GM18498 (cell line): ENCODE measurements at regions not wholly inside any gene's neighbourhood (a gene's known extent, or its start where the extent isn't known, plus 50 kb on each side); places are given as distances from the start of the nearest gene placed in this dataset.
"Not testable (repeated sequence)": the region's sequence is repeated elsewhere in the genome, so short reads cannot be mapped to it uniquely, and the experiment has no call there.

Experiments
- ATAC-seq: cut with Tn5 transposase; IDR thresholded peaks from one replicate; pipeline ENCODE4 v1.9.1; 2021; ENCODE audit warnings: mild to moderate bottlenecking, moderate library complexity; ENCODE audit not compliant: unreplicated experiment

DNA sequence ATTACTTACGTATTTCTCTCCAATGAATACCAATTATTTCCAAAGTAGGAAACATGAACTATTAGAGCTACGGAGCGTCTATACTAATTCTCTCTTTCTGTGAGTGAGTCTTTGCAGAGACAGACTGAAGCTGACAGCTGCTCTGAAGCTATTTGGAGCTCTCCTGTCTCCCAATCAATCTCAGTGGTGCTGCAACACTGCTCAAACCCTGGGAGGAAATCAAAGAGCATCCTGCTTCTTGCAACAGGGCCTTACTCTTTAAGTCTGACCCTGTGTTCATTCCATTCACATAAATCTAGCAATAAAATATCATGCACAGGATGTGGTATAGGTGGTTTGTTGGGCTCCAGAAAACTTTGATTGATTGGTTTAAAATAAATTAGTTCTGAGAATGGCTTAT, 685.7 kb upstream of the IGFBP3 start:
- no peak for ATAC-seq

GRCh38 chr7:46604241-46604661, 683.2 kb upstream of the IGFBP3 start:
- no peak for ATAC-seq

DNA sequence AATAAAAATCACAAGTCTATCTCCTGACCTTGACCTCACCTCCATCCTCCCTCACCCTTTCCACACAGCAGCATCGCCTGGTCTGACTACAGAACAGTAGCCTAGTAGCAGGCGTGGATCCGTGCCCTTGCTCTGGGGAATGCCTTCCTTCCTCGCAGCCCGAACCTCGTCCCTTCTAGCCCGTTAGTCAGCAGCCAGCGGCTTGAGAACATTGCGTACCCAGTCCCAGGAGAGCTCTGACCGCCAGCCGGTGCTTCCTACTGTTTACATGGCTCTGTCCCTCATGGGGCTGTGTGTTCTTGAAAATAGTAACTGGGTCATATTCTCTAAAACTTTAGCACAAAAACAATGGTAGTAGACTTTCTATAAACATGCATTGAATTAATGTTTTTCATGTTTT, 682.7 kb upstream of the IGFBP3 start:
- no peak for ATAC-seq

DNA sequence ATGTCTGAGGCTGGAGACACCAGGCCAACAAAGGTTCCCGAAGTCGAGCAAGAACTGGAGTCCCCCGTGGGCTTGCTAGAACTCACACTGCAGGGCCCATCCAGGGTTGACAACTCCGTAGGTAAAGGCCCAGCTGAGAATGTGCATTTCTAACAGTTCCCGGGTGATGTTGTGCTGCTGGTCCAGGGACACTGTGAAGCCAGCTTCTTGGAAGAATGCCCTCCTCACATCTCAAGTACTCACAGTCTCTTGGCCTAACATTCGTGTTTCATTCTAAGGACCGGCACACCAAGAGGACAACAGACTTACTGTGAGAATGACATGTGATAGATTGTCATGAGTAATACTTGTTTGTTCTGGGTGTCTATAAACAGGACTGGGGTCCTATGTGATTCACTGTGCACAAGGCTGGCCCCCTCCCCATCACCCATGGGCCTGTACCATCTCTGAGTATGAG, 682.3 kb upstream of the IGFBP3 start:
- no peak for ATAC-seq

- ATAC-seq: no peak
Measured at GRCh38 chr7:46600340-46600739, 679.3 kb upstream of the IGFBP3 start.

DNA sequence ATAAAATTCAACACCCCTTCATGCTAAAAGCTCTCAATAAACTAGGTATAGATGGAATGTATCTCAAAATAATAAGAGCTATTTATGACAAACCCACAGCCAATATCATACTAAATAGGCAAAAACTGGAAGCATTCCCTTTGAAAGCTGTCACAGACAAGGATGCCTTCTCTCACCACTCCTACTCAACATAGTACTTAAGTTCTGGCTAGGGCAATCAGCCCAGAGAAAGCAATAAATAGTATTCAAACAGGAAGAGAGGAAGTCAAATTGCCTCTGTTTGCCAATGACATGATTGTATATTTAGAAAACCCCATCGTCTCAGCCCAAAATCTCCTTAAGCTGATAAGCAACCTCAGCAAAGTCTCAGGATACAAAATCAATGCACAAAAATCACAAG, 673.8 kb upstream of the IGFBP3 start:
- ATAC-seq: not testable (repeated sequence)

DNA sequence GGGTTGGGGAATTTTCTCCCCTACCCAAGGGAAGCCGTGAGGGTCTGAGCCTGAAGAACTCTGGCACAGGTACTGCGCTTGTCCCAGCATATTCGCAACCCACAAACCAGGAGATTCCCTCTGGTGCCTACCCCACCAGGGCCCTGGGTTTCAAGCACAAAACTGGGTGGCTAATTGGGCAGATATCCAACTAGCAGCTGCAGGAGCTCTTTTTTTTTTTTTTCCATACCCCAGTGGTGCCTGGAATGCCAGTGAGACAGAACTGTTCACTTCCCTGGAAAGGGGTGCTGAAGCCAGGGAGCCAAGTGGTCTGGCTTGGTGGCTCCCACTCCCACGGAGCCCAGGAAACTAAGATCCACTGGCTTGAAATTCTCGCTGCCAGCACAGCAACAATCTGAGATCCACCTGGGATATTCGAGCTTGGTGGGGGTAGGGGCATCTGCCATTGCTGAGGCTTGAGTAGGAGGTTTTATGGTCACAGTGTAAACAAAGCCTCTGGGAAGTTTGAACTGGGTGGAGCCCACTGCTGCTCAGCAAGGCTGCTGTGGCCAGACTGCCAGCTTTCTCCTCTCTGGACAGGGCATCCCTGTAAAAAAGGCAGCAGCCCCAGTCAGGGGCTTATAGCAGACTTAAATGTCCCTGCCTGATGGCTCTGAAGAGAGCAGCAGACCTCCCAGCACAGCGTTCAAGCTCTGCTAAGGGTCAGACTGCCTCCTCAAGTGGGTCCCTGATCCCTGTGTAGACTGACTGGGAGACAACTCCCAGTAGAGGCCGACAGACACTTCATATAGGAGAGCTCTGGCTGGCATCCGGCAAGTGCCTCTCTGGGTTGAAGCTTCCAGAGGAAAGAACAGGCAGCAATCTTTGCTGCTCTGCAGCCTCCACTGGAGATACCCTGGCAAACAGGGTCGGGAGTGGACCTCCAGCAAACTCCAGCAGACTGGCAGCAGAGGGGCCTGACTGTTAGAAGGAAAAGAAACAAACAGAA, 670.1 kb upstream of the IGFBP3 start:
- ATAC-seq: not testable (repeated sequence)

- ATAC-seq: no peak
Measured at GRCh38 chr7:46589286-46589685, 668.2 kb upstream of the IGFBP3 start.

DNA sequence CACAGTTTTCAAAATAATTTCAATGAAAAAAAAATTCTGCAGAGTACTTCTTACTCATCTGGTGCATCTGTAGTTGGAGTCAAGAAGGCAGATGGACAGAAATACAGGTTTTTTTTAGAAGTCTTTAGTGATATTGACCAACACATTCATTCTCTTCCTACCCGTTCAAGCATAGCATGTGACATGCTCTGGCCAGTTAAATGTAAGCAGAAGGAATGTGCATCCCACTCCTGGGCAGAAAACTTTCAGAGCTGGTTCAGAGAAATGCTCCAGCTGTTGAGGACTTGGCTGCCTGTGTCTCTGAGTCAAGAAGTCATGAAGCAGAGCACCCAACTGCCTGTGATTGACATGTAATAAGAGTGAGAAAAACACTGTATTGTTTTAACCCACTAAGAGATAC, 665.3 kb upstream of the IGFBP3 start:
- no peak for ATAC-seq

DNA sequence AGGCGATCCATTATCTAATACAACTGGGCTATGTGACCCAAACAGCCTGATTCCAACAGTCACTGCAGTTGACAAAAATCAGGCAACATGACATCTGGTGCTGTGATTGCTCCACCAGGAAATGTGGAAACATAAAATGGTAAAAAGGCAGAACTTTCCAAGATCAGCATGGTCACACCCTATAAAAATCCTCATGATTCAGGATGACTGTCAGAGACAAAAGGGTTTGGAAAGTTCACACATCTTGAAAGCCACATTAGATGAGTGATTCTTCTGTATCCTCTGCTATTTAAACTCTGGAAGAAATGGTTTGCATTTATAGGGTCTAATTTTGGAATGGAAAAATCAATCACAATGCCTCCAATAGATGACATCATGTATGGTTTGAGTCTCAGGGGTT, 662.6 kb upstream of the IGFBP3 start:
- no peak for ATAC-seq

DNA sequence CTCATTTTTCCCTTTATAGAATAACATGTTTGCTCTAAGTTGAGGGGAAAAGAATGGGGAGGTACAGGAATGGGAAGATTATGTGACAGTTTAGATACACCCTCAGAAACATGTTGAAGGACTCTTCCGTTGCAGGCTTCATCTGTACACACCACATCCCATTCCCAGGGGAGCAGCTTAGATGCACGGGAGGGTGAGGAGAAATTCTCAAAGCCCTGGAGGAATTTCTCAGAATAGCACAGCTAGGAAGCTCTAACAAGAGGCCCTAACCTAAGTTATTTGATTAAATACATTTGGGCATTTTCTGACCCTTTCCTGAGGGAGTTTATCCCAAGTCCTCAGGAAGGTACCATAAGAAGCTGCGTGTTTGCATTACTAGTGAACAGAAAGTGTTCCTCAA, 660.2 kb upstream of the IGFBP3 start:
- no peak for ATAC-seq

DNA sequence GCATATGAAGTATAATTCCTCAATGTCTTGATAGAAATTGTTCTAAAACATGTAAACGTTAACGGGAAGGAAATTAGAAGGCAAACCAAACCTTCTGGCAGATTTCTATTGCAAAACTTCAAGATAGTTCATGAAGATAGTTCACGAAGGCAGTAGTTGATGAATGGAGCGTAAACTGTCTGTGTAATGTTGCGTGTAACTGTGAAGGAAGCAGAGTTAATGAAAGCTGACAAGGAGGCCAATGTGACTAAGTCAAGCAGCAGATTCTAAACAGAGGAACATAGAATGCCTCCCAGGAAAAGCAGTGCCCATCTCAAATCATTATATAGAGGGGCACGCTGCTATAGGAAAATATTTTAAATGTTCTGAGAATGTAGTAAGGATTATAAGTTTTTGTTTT, 659.7 kb upstream of the IGFBP3 start:
- ATAC-seq: no peak

GRCh38 chr7:46577394-46577793, 656.3 kb upstream of the IGFBP3 start:
- ATAC-seq: no peak

DNA sequence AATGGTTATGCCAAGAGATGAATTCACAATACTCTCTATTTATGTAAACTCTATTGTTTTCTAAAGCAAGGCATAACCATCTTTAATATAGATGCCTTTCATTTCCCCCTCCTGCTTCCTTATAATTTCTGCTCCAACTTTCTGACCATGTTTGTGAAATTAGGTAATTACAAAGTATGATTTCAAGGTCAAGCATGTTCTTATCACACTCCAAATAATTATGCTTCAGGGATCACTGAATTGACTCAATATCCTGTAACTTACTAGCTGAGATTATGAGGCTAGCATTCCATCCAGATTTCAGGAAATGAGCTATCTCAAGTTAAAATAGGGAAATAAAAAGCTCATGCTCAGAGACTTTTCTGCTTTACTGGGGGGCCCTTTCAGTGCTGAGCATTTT, 655.9 kb upstream of the IGFBP3 start:
- no peak for ATAC-seq

DNA sequence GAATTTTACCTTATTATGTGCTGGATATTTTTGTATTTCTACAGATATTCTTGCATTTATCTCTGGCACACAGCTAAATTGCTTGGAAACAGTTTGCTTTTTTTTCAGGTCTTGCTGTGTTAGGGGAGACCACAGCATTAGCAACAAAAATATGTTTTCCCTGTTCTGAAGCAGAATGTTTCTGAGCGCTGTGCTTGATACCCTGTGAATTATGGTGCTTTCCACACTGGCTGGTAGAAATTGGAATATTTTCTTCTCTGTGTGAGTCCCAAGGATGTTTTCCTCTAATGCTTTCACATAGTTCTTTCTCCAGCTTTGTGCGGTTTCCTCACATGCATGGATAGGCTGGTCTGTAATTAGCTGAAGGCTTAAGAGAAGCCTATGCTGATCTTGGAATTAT, 651.6 kb upstream of the IGFBP3 start:
- no peak for ATAC-seq

DNA sequence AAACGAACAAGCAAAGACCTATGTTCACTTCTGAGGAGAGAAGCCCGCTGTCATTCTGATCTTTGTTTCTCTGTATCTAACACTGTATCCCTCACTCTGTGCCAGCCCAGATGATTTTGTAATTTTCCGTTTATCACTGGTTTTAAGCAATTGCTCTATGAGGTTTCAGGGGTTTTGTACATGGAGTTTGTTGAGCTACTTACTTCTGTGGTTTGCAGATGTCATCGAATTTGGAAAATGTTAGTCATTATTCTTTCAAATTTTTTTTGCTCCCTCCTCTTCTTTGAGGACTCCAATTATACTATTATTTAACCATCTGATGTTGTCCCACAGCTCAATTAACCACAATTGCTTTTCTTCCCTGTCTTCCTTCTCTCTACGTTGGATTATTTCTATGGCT, 650.9 kb upstream of the IGFBP3 start:
- ATAC-seq: no peak

DNA sequence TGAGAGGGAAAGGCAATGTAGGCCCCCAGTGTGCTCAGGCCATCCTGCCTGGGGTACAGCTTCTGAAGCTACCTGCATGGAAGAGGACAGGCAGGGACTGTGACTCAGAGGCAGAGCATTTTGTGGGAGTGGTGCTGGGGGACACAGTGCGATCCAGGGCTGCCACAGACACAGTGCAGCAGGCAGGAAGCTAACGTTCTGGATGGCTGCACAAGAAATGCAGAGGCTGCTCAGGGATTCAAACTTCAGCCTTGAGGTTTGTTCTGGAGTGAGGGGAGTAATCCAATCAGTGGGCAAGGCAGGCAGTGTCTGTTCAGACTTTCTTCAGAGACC, 648.0 kb upstream of the IGFBP3 start:
- ATAC-seq: no peak

- ATAC-seq: no peak
Measured at GRCh38 chr7:46568420-46569132, 647.5 kb upstream of the IGFBP3 start.

DNA sequence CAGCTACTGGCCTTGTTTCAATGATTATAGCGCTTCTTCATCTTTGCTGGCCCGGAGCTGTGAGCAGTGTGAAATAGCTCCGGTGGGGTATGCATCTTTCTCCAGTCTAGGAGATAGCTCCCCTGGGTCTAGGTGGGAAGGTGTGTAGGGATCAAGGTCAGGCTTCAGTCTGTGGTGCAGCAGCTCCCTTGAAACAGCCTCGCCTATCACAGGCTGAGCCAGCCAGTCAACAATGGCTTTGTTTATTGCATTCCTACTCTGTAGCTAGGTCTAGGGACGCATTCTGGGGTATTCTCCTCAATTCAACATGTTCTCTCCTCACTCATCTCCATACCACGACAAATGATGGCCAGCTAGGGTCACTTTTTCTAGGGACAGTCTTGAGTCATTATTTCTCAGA, 646.8 kb upstream of the IGFBP3 start:
- no peak for ATAC-seq

- no peak for ATAC-seq
Measured at GRCh38 chr7:46566097-46566774, 645.2 kb upstream of the IGFBP3 start.

GRCh38 chr7:46565253-46566096, 644.4 kb upstream of the IGFBP3 start:
- ATAC-seq: no peak
